Amygdala (tissue), 56 donors: ENCODE measurements at regions not wholly inside any gene's neighbourhood (a gene's known extent, or its start where the extent isn't known, plus 50 kb on each side); places are given as distances from the start of the nearest gene placed in this dataset.

Experiments used
- DNase-seq, 56 donors: peaks; one replicate each; lab custom pipeline; 2025; lab: John Stamatoyannopoulos, UW

DNA sequence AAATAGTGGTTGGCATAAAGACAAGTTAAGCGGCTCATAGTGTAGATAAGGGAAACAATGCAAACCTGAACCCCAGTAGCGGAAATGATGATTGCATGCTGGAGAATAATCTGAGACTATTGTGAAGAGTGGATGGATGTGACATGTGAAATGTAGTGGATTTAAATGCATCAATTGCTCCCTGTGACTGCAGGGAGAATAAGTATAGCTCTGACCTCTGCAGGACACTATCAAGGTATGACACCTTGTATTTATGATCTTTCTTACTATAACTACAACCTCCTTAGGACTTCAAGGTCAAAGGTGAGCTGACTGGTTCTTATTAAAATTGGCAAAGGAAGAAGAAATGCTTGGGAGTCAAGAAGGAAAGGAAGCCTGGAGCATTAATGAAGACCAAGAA, 285.6 kb downstream of the GRIN2B start:
- no peak for DNase-seq

DNA sequence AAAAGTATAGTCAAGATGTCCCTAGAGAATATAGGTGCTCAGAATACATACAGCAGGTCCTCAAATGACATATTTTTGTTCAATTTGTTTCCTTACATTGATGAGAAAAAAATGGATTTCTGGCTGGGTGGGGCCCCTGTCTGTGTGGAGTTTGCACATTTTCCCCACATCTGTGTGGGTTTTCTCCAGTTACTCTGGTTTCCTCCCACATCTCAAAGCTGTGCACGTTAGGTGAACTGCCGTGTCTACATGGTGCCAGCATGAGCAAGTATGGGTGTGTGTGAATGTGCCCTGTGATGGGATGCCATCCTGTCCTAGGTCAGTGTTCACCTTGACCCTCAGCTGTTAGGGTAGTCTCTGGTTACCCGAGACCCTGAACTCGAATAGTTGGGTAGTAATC, 289.1 kb downstream of the GRIN2B start:
- DNase-seq, result no peak

DNA sequence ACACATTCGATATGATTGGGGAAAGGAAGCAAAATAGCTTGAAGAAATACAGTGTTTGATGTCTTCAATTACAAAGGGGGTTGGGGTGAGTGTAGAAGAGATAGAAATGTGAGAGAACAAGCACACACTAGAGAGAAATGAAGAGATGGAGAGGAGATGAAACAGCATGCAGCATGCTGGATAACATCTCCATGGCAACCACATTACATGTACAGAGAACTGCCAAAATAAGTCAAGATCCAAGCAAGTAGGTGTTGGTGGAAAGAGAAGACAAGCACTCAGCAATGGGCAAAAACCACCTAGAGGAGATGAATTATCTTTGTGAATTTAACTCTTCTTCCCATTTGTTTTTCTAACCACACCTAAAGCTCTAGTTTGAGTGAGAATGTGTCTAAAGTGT, 289.8 kb downstream of the GRIN2B start:
- DNase-seq, result peak in 1 of 56 donors; percentile 3

DNA sequence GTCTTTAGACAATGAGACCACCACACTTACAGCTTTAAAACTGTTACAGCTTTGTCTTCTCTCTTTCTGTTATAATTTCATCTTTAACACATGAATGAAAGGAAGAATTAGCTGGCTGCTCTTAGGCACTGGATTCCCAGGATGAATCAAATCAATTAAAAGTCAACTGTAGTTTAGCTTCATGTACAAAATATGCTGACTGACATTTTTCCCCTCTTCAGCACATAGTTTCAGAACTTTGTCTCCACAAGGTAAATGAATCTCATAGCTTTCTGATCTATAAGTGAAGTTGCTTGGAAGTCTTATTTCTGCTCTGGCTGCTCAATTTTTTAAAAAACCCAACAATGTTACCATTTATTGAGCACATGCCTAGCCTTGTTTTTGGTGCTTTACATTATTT, 293.8 kb downstream of the GRIN2B start:
- no peak for DNase-seq

DNA sequence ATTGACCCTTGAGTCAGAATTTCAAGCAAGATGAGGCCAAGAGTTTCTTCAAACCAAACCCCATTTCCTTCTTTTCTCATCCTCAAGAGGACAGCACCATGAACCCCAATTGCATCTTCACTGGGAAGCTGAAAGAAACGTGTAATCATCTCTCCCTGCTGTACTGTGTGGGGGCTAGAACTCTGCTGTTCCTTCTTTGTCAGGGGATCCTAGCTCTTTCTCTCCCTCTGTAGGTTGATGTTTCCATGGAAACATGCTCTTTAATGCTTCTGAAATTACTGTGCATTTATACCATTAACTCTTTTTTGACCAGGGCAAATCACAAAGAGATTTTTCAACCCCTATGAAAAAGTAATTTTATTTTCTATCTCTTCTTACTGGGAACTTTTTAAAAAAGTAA, 295.1 kb downstream of the GRIN2B start:
- no peak for DNase-seq

DNA sequence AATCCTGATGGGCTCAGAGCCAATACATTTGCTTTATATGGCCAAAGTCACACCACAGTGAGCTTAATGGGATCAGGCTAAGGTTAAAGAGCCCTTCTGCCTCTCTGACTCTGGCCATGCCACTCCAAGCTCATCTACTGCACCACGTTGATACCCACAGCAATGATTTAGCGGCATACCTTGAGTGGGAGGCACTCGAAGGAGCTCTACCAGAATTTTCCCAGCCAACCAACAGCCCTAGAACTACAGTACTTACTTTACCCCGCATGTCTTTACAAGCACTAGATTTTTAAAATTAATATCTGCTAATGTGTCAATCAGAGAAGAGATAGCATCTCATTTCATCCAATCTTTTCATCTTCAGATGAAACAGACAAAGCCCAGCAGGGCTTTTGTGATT, 300.5 kb downstream of the GRIN2B start:
- DNase-seq, result no peak

DNA sequence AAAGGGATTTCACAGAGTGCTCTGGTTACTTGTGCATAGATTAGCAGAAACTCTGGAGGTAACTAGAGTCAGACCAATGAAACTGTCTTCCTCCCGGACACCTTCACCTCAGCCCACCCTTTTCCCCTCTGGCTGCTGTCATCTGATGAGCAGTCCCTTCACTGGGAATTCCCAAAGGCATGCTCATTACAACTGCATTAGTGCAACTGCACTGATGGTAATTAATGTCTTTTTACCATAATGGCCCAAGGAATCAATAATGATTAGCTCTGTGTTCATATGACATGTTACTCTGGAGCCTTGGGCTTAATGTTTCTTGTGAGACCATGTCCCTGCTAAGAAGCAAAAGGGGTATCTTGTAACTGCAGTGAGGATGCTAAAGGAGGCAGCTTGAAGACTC, 304.5 kb downstream of the GRIN2B start:
- no peak for DNase-seq

DNA sequence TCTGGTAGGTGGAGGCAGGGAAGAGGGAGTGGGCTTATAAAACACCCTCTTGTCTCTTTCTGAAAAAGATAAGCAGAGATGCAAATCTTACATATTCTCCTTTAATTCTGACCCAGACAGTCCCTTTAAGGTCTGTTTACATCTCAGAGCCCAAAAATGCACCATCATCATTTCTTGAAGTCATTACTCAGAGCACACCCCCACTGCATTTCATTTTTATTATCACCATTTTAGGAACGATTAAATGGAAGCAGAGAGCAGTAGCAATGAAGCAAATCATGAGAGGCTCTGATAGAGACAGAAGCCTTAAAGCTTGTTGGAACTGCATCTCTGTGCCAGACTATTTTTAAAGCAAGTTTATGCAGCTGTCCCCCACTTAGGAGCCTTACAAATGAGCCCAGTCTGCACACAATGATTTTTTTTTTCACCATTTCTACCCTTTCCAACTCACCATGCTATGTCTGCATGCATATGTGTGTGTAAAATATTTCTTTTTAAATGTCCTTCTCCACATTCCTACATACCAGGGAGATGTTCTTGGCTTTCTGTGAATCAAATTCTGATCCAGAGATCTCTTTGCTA, 311.0 kb downstream of the GRIN2B start:
- no peak for DNase-seq

DNA sequence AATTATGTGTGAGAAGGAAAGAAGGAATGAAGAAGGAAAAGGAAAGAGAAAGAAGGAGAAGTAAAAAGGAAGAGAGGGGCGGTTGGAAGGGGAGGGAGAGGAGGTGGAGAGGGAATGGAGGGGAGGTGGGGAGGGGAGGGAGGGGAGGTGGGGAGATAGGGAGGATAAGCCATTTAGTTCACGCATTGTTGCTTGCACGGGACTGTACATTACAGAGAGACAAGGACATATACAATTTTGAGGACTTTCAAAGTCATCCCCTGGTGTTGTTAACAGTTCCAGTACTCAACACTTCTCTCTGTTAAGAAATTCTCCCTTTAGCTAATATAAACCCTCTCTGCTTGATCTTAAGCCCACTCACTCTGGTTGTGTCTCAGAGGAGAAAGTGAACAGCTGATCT, 312.5 kb downstream of the GRIN2B start:
- DNase-seq, result no peak

DNA sequence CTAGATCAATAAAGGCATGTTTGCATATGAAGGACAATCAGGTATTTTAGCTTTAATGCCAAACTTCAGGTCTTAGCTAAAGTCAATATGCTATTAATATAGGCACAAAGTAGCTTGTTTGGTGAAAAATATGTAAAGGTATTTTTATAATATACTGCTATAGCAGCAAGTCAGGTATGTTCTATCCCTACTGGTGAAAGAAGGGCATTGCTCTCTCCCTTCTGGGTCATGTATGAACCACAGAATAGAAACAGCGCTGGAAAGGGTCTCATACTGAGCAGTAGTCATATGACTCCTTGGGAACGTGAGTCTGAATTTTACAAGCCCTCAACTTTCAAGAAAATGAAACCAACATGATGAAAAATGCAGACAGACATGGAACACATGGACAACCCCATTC, 314.6 kb downstream of the GRIN2B start:
- no peak for DNase-seq

DNA sequence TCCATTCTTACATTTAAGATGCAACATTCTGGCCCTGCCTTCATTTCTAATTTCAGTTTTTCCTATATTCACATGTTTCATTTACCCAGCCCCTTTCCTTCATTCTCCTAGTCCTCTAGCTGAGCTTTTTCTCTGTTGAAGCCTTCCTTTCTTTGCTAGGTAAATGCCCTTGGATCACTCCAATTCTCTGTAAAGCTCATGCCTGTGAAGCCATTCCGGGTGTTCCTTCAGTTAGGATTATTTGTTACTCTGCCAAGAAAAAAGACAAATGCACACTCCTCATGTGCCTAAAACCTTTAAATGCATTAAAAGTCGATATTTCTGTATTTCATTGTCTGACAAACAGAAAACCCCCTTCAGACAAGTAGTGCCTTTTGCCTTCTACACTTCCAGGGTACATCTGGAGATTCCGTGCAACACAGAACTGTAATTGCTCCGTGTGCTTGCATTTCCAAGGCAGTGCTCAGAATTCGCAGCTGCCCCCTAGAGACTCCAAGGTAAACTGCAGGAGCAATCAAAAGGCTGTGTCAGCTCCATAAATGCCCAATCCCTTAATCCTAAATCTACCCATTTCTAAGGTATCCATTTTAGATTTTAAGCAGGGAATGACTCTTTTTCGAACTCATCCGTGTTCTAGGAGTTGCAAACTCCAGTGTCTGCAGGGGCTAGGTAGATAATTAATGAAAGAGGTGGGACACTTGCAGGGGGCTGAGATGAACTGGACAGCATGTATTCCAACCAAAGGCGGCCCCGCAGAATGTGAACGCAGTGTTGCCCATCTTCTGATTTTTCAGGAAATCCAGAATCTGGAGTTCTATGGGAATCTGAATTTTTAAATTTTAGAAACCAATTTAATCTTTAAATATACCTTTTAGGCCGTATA, 320.2 kb downstream of the GRIN2B start:
- peak in 33 of 56 donors; percentile 1 to 71 (median 14) for DNase-seq

DNA sequence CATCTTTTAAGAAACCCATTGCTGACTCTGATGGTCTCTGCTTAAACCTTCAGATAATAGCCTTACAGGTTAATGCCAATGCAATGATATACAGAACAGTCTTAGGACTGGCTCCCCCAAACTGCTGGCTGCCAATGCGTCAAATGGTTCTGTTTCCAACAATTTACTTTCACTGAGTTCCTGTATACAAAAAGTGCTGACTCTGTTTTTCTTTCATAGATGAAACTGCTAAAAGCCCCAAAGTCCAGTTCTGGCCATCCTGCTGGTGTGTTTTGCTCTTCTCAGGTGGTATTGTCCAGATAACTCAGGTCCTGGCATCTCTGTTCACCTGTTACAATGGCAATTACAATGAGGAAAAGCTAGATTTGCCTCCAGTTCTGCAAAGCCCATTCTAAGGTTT, 326.9 kb downstream of the GRIN2B start:
- no peak for DNase-seq

DNA sequence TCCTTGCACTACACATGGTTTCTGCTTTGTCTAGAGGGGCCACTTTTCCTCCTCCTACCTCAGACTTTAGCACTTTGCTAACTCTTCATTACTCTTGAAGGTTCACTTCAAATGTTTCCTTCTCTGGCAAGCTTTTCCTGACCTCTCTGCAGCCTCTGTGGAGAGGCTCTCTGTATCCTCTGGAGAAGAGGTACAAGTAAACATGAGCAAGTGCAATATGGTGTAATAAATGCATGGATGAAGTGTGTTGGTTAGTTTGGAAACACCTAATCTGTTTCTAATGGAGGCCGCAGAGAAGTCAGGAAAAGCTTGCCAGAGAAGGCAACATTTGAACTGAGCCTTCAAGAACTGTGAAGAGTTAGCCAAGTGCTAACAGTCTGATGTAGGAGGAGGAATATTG, 329.3 kb downstream of the GRIN2B start:
- DNase-seq, result no peak

DNA sequence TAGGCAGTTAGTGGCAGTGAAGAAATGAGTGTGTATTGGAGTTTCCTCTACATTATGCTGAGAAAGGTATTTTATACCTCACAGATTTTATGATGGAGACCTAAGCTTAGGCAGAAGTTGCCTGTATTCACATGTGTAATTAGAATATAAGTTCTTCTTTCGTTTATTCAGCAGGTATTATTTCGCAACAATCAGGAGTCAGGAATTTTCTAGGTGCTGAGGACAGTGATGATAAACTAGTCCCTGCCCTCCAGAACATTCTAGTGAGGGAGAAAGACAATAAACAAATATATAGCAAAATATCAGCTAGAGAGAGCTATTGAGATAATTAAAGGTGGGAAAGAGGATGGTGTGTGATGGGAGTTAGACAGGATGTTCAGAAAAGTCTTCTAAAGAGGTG, 345.7 kb downstream of the GRIN2B start:
- DNase-seq, result no peak

DNA sequence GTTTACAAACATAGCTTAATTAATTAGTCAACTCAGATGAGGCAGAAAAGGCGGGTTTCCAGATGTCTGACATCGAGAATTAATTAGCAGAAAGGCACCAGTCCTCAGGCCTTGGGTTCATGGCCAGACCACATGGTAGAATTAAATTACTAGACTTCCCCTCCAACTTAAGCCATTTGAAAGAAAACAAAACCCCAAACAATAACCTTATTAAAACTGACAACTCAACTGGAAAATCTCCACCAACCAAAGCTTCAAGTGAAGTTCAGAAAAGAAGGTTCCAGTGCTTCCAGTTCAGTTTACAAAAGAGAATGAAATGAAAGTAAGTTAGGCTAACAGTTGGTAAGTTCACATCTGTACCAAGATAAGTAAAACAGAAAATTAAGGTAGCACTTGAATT, 349.5 kb downstream of the GRIN2B start:
- DNase-seq, result peak in 9 of 56 donors; percentile 3 to 45 (median 15)

DNA sequence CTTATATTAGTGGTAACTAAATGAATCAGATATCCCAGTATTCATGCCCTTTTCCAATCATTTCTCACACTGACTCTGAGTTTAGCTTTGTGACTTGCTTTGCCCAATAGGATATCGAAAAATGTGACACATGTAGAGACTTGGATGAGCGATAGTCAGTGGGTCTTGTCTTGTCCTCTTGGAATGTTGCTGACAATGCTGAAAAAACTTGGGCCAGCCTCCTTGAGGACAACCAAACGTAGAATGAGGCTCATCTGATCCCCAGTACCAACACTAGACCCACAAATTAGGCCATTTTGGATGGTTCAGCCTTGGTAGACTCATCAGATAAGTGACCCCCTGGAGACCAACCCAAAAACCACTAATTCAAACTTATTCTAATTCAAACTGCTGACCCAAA, 351.0 kb downstream of the GRIN2B start:
- no peak for DNase-seq

DNA sequence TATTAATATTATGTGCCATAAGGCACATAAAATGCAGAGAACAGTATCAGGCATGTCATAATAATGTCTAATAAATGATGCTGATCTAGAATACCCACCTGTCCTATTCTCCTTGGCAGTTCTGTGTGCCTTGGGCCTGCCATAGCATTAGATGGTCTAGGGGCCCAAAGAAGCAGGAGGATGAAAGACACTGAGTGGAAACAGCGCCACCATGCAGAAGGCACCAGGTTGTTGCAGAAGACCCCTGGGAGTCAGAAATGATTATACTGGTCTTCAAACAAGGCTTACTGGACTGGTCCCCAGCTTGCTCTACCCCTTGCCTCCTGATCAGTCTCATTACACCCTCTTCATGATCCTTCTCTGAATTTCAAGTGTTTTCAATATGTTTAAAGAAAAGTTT, 353.3 kb downstream of the GRIN2B start:
- DNase-seq, result no peak

DNA sequence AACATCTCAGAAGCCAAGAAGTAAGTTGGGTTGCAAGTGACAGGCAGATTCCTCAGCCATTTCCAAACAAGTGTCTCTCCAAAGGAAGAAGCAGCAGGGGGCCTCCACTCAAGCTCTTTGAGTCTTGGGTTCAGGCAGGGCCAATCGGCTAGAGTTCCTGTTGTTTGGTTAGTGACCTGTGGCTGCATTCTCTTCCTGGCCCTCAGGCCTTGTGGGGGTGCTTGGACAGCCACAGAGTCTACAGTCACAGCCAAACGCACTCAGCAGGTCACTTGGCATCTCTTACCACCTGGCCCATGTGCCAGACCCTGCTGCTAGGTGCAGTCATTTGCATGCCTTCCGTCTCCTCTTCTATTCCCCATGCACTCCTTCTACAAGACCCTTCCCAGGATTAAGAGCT, 353.9 kb downstream of the GRIN2B start:
- DNase-seq, result no peak

DNA sequence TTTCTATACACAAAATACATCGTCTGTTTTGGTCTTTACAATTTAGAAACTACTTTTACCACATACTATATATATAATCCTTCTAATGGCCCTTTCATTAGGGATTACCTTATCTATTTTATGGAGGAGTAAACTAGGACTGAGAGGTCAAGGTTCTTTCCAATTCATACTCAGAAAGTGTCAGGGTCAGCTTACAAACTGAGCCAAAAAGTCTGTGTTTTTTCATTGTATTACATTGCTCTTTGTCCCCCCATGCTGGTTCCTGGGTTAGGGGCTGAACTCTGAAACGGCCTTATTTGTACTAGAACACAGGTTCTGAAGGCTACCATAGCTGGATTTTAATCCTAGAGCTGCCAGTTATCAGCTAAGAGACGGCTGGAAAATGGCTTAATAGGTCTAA, 368.1 kb downstream of the GRIN2B start:
- DNase-seq, result no peak

DNA sequence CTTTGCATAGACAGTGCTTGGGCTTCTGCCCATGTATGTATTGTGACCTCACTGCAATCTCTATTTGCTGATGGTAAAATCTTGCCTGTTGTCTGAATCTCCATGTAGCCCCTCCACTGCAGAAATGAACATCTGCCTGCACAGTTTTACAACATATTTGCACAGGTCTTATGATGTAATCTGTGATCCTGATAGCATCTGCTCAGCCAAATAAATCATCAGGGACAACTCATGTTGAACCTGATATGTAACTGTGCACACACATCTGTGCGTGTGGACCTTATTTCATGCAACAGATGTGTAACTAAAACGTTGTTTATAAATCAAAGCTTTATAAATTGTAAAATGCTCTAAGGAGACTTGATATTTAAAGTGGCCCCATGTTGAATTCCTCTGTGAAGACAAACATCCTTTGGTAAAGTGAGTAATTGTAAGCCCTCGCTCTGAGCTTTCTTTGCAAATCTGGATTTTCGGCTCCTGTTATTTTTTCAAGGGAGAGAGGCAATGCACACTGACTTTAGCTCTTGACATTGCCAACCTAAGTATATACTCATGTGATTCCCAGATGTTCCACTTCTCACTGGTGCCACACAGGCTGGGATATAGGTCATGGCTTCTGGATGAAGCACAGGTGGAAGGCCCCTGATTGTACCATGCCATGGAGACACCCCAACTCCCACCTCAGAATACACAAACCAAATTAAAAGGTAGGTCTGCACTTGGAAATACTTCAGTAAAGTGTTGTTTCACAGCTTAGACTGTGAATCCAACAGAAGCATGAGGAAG, 371.3 kb downstream of the GRIN2B start:
- no peak for DNase-seq

DNA sequence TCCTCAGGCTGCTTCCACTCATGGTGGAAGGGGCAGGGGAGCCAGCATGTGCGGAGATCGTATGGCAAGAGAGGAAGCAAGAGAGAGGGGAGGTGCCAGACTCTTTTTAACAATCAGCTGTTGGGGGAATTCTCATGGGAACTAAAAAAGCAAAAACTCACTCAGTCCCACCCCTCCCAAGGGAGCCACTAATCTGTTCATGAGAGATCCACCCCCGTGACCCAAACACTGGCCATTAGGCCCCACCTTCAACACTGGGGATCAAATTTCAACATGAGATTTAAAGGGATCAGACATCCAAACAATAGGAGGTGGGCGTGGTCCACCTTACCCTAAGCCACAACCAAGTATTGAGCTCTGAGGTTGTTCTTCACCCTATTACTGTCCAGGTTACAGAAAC, 375.1 kb downstream of the GRIN2B start:
- no peak for DNase-seq

DNA sequence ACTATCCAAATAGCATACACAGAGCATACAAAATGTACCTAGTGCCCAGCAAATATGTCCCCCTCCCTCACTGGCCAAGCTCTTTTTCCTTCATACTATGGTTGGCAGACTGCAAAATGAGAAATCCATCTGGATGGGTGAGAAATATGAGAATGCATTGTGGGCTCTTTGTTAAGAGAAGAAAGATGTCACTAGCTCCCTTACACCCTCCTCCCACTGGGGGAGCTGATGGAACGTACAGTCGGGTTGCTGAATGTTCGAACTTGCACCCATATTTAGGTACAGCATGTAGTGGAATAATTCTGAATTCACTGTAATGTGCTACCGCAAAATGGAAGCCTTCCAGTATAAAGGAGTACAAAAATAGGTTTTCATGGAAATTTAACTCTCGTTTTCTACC, 377.4 kb downstream of the GRIN2B start:
- no peak for DNase-seq
